Caco-2 (cell line): ENCODE measurements at regions not wholly inside any gene's neighbourhood (a gene's known extent, or its start where the extent isn't known, plus 50 kb on each side); places are given as distances from the start of the nearest gene placed in this dataset.

Experiments used
- BruUV-seq: library from RNA; stranded (reverse); fragments of 400-500 nt; replicated peaks from 2 replicates; lab custom pipeline; 2021; lab: Mats Ljungman, UMichigan
- CTCF ChIA-PET: fragments of 300-600 bp; sonication (Branson Sonifier 250); formaldehyde crosslinking; loops from one replicate; lab custom pipeline; 2022; ENCODE audit warnings: antibody characterized with exemption; lab: Charles Lee
- POLR2A ChIA-PET: fragments of 300-600 bp; sonication (Branson Sonifier 250); formaldehyde crosslinking; loops from one replicate; lab custom pipeline; 2022; ENCODE audit warnings: antibody characterized with exemption; lab: Charles Lee
- DNase-seq, 2 experiments: peaks; one replicate each; pipeline versions ENCODE4 v3.0.0 to v3.0.0-alpha.2; 2020 to 2022
- H3K27me3 ChIP-seq: replicated peaks from 2 replicates; pipeline ENCODE4 v1.6.0; 2011; ENCODE audit warnings: low read length; ENCODE audit not compliant: control insufficient read depth, insufficient read depth
- H3K36me3 ChIP-seq: 2 replicates; pipeline ENCODE4 v1.5.1; 2011; ENCODE audit warnings: low read length; ENCODE audit not compliant: control insufficient read depth, insufficient read depth
- H3K4me1 ChIP-seq: fragments of 250-450 bp; sonication (Bioruptor Pico); 2 replicates; pipeline ENCODE4 v1.5.1; 2020; ENCODE audit warnings: mild to moderate bottlenecking
- H3K4me3 ChIP-seq: 2 replicates; pipeline ENCODE4 v1.5.1; 2011; ENCODE audit warnings: low read depth, mild to moderate bottlenecking, control low read depth, low read length
- H3K9me3 ChIP-seq: fragments of 250-450 bp; sonication (Bioruptor Pico); 2 replicates; pipeline ENCODE4 v1.5.1; 2020; ENCODE audit warnings: mild to moderate bottlenecking, moderate library complexity
- H3K27ac Mint-ChIP-seq: one replicate; pipeline ENCODE4 v1.8.0; 2022; ENCODE audit warnings: mixed read lengths; ENCODE audit not compliant: unreplicated experiment
- H3K27me3 Mint-ChIP-seq: one replicate; pipeline ENCODE4 v1.8.0; 2022; ENCODE audit warnings: mixed read lengths; ENCODE audit not compliant: insufficient read depth, unreplicated experiment
- H3K36me3 Mint-ChIP-seq: one replicate; pipeline ENCODE4 v1.8.0; 2022; ENCODE audit warnings: mild to moderate bottlenecking, mixed read lengths; ENCODE audit not compliant: insufficient read depth, unreplicated experiment
- H3K4me1 Mint-ChIP-seq: one replicate; pipeline ENCODE4 v1.8.0; 2022; ENCODE audit warnings: low read depth, mixed read lengths; ENCODE audit not compliant: unreplicated experiment
- H3K4me3 Mint-ChIP-seq: one replicate; pipeline ENCODE4 v1.8.0; 2022; ENCODE audit warnings: mild to moderate bottlenecking, moderate library complexity, mixed read lengths; ENCODE audit not compliant: unreplicated experiment
- H3K9me3 Mint-ChIP-seq: one replicate; pipeline ENCODE4 v1.8.0; 2022; ENCODE audit warnings: mixed read lengths; ENCODE audit not compliant: unreplicated experiment
- CTCF ChIP-seq, 2 experiments: fragments of 200-600 bp in 1 of 2; IDR thresholded peaks; 1 replicate in 1 of 2; 2 replicates in 1 of 2; pipeline versions ENCODE4 v1.5.1 to v1.8.0; 2011 to 2022; ENCODE audit warnings: antibody characterized with exemption in 1 of 2, control low read depth in 1 of 2, inconsistent platforms in 1 of 2, low read depth in 1 of 2, low read length in 1 of 2, mild to moderate bottlenecking in 1 of 2, moderate library complexity in 1 of 2; ENCODE audit not compliant: insufficient read depth in 1 of 2, severe bottlenecking in 1 of 2, unreplicated experiment in 1 of 2
- intact Hi-C: fragments of 100-400 bp; cut with micrococcal nuclease; formaldehyde crosslinking; loops from one replicate; pipeline ENCODE4 v1.10.0; 2022; ENCODE audit not compliant: unreplicated experiment

GRCh38 chr12:107462428-107463332 lies 222.9 kb upstream of the PWP1 start:
- H3K36me3 Mint-ChIP-seq: no peaks in the 10 kb centered on the region
- POLR2A ChIA-PET: no interaction called here
- intact Hi-C loops: no loop called here

GRCh38 chr12:107464644-107465043 lies 221.0 kb upstream of the PWP1 start:
- TF ChIP-seq CTCF (IDR thresholded peaks at IDR 0.05; ENCODE audit: insufficient read depth in 1 of 2, low read depth in 1 of 2, low read length in 1 of 2, severe bottlenecking in 1 of 2, unreplicated experiment in 1 of 2): no peak

More at GRCh38 chr12:107462428-107463332, 222.9 kb upstream of the PWP1 start:
- H3K9me3 ChIP-seq: no peaks in the 10 kb centered on the region
- no peak for DNase-seq
- Mint-ChIP-seq H3K4me1 (no peaks in the 10 kb centered on the region), H3K4me3 (no peak overlapping the region), H3K27ac (no peak overlapping the region), H3K9me3 (no peaks in the 10 kb centered on the region), H3K27me3 (peaks cover 3% of the 10 kb centered on the region)
- no peak for TF ChIP-seq CTCF (IDR thresholded peaks at IDR 0.05; ENCODE audit: insufficient read depth in 1 of 2, low read depth in 1 of 2, low read length in 1 of 2, severe bottlenecking in 1 of 2, unreplicated experiment in 1 of 2)
- BruUV-seq: no TSS peak
- no peaks in the 10 kb centered on the region for H3K36me3 ChIP-seq
- no peak overlapping the region for H3K4me3 ChIP-seq
- no peaks in the 10 kb centered on the region for H3K4me1 ChIP-seq
- CTCF ChIA-PET: no interaction called here
- no peaks in the 10 kb centered on the region; the same call in 1 of the 2 replicates for H3K27me3 ChIP-seq

GRCh38 chr12:107465625-107466024 lies 220.0 kb upstream of the PWP1 start:
- Histone ChIP-seq H3K27me3 (no peaks in the 10 kb centered on the region; the same call in 1 of the 2 replicates), H3K4me1 (no peaks in the 10 kb centered on the region), H3K9me3 (no peaks in the 10 kb centered on the region), H3K36me3 (no peaks in the 10 kb centered on the region), H3K4me3 (no peak overlapping the region)
- no peak for TF ChIP-seq CTCF (IDR thresholded peaks at IDR 0.05; ENCODE audit: insufficient read depth in 1 of 2, low read depth in 1 of 2, low read length in 1 of 2, severe bottlenecking in 1 of 2, unreplicated experiment in 1 of 2)
- intact Hi-C loops: no loop called here
- no peaks in the 10 kb centered on the region for H3K9me3 Mint-ChIP-seq
- no TSS peak for BruUV-seq
- no peak for DNase-seq
- H3K27me3 Mint-ChIP-seq: peaks cover 6% of the 10 kb centered on the region
- POLR2A ChIA-PET: no interaction called here
- H3K36me3 Mint-ChIP-seq: no peaks in the 10 kb centered on the region
- CTCF ChIA-PET: interaction anchor here (0.6 kb wide), 1 partner anchor 216 kb away, joined by 3 read pairs; no protein-coding TSS in a partner anchor
- H3K4me3 Mint-ChIP-seq: no peak overlapping the region
- no peaks in the 10 kb centered on the region for H3K4me1 Mint-ChIP-seq
- no peak overlapping the region for H3K27ac Mint-ChIP-seq

More at GRCh38 chr12:107464644-107465043, 221.0 kb upstream of the PWP1 start:
- no peaks in the 10 kb centered on the region; the same call in 1 of the 2 replicates for H3K27me3 ChIP-seq
- intact Hi-C loops: no loop called here
- ChIA-PET CTCF (no interaction called here), POLR2A (no interaction called here)
- Mint-ChIP-seq H3K36me3 (no peaks in the 10 kb centered on the region), H3K4me1 (no peaks in the 10 kb centered on the region), H3K27ac (no peak overlapping the region), H3K4me3 (no peak overlapping the region), H3K27me3 (peaks cover 6% of the 10 kb centered on the region), H3K9me3 (no peaks in the 10 kb centered on the region)
- H3K4me1 ChIP-seq: no peaks in the 10 kb centered on the region
- H3K36me3 ChIP-seq: no peaks in the 10 kb centered on the region
- no peak overlapping the region for H3K4me3 ChIP-seq
- BruUV-seq: no TSS peak
- no peak for DNase-seq
- H3K9me3 ChIP-seq: no peaks in the 10 kb centered on the region
